DLD1 (cell line): ENCODE measurements at regions not wholly inside any gene's neighbourhood (a gene's known extent, or its start where the extent isn't known, plus 50 kb on each side); places are given as distances from the start of the nearest gene placed in this dataset.
"Not testable (repeated sequence)": the region's sequence is repeated elsewhere in the genome, so short reads cannot be mapped to it uniquely, and the experiment has no call there.

ENCODE experiments used
- in situ Hi-C: cut with HindIII; loops from 2 replicates; pipeline ENCODE4 v1.10.0; 2017; ENCODE audit warnings: low sequenced_read_pairs

DNA sequence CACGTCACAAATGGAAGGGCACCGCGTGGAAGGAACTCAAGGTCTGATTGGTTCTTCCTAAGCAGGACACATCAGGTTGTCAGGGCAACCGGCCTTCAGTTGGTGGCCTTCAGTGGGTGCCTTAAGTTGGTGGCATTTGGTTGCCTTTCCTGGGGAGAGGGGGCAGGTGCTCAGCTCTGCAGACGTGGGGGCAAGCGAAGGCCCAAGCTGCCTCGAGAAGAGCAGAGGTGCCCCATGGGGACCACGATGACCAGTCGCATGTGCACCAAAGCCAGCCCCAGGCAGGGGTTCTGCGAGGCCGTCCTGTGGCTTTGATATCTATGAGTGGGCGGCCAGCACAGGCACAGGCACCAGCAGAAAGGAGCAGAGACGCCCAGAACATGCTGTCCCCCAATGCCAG, 1742.8 kb upstream of the DEFB115 start:
- in situ Hi-C loops, result not testable (repeated sequence)

DNA sequence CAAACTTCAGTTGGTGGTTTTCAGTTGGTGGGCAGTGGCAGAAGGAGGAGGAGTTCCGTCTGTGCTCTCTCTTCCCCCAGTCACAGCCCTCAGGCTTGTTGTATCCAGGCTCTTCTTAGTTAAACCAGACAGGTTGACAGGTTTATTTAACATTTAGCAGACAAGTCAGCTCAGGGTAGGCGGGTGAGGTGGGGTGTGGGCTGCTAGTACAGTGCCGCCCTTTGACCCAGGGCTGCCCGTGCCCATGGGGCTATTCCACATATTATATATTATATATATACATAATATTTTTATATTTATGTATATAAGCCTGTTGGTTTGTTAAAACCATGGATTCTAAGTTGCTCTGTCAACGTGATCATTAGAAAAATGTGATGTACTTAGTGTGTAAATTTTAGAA, 1740.6 kb upstream of the DEFB115 start:
- in situ Hi-C loops, result not testable (repeated sequence)

DNA sequence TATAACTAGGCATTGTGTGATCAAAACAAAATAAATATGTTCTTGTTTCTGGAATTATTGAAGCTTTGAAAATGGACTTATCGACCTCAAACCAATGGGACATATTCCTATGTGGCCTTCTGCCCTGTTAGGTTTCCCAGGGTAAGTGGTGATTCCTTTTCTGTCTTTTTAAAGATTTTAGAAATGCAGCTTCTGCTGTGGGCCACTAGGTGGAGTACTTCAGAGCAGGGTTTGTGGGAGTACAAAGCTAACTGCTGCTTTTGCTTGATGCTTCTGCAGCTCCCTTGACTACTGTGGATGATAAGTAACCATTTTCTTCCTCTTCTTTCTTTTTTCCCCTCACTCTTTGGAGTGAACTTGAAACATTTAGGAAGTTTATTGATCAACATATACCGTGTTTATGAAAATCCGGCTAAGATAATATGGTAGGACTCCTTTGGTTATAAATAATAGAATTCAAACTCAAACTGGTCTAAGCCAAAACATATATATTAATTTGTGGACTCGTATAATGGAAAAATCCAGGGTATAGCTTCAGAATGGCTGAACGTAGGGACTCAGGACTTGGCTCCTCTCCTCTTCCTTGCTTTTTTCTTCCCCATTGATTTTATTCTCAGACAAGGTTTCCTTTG, 1737.7 kb upstream of the DEFB115 start:
- in situ Hi-C loops, result not testable (repeated sequence)

DNA sequence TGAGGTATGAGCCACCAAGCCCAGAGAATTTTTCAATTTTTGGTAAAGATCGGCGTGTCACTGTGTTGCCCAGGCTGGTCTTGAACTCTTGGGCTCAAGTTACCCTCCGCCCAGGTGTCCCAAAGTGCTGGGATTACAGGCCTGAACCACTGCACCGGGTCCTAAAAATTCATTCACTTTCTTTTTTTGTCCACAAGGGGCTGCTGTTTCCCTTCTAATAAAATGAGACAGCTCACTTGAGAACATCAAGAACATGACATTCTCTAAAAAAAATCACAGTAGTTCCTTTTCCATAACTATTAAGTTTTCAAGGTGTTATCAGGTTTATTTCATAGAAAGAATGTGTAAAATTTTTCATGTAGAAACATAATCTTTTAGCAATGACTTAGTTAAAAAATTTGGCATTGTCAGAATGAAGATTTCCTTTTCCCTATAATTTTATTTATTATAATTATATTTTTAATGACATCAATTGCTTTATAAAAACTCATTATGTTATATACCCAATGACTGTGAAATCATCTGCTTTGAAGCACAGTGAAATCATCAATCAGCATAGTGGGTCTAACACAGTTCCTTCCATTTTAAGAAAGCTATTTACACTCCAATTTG, 1723.8 kb upstream of the DEFB115 start:
- in situ Hi-C loops, result not testable (repeated sequence)

- in situ Hi-C loops, result not testable (repeated sequence)
These were observed 1690.4 kb upstream of the DEFB115 start for GRCh38 chr20:29566901-29567635.

DNA sequence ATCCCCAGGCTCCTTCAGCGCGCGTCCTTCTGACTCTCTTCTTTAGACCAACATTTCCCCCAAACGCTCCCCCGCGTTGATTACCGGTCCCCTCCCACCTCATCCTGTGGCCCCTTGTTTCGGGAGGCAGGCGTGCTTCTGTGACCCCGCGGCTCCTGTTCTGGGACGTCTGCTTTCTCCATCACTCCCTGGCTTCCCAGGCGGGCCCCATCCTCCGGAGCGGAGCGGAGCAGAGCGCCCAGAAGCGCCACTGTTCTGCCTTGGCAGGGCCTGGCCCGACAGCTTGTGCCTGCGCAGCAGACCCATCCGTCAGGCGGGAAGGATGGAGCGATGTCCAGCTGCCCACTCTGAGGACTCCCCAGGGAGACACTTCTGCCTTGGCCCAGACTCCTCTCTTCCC, 1689.8 kb upstream of the DEFB115 start:
- in situ Hi-C loops, result not testable (repeated sequence)

DNA sequence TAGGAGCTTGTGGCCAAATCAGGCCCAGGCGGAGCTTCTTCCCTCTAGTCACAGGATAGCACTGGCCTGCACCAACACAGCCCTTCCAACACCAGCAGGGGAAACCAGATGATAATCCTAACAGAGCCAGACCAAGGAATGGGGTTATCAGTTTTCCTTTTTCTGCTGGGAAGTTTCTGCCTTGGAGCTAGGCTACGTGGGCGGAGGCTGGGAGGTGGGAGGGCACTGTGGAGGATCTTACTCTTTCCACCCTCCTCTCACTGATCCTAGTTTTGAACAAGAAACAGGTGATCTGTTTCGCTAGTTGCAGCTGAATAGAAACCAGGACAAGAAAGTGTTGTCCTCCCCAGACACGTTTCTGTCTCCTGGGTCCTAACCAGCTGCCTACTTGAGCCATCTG, 1687.3 kb upstream of the DEFB115 start:
- in situ Hi-C loops, result not testable (repeated sequence)

DNA sequence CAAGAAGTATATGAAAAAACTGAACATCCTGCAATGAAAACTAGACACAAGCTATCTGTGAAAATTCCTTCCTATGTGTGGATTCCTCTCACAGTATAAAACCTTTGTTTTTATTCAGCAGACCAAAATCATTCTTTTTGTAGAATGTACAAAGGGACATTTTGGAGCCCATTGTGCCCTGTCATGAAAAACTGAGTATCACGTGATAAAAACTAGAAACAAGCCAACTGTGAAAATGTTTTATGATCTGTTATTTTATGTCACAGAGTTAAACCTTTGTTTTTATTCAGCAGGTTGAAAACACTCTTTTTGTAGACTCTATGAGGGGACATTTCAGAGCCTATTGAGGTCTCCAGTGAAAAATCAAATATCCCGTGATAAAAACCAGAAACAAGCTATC, 1667.9 kb upstream of the DEFB115 start:
- in situ Hi-C loops, result not testable (repeated sequence)

DNA sequence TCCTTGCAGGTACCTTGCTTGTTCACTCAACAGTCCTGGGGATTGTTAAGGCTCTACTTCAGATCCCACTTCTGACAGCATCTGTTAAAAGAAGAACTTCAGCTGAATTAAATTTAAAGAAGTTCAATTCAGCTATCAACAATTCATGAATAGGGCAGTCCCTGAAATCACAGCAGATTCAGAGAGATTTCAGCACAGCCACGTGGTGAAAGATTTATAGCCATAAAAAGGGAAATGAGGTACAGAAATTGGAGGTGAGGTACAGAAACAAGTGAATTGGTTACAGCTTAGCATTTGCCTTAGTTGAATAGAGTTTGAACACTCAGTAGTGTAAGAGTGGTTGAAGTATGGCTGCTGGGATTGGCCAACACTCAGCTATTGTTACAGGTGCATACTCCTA, 1653.3 kb upstream of the DEFB115 start:
- in situ Hi-C loops, result not testable (repeated sequence)

- in situ Hi-C loops, result not testable (repeated sequence)
These were observed 1651.3 kb upstream of the DEFB115 start for GRCh38 chr20:29606171-29606570.

DNA sequence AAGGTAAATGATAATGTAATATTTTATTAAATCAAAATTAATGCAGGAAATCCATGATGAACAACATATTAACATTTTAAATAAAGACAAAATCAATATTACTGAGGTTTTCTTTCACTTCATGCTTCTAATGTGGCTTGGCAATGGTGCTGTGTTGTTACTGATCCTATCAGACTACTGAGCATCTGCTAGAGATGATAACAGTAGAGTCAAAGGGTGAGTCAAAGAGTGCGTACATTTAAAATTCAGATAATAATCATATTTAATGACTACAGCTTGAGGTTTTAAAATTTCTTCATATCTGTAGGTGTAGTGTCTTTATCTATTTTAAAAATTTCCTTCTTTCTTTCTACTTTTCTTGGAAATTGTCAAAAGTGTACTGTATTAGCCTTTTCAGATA, 1628.1 kb upstream of the DEFB115 start:
- in situ Hi-C loops, result not testable (repeated sequence)
